HG03565 (cell line): ENCODE measurements at regions not wholly inside any gene's neighbourhood (a gene's known extent, or its start where the extent isn't known, plus 50 kb on each side); places are given as distances from the start of the nearest gene placed in this dataset.
"Not testable (repeated sequence)": the region's sequence is repeated elsewhere in the genome, so short reads cannot be mapped to it uniquely, and the experiment has no call there.

Experiments
- ATAC-seq: cut with Tn5 transposase; IDR thresholded peaks from one replicate; pipeline ENCODE4 v1.9.1; 2021; ENCODE audit warnings: mild to moderate bottlenecking, moderate library complexity; ENCODE audit not compliant: unreplicated experiment

- no peak for ATAC-seq
These were observed 255.4 kb upstream of the HSF2 start for GRCh38 chr6:122143813-122144601.

DNA sequence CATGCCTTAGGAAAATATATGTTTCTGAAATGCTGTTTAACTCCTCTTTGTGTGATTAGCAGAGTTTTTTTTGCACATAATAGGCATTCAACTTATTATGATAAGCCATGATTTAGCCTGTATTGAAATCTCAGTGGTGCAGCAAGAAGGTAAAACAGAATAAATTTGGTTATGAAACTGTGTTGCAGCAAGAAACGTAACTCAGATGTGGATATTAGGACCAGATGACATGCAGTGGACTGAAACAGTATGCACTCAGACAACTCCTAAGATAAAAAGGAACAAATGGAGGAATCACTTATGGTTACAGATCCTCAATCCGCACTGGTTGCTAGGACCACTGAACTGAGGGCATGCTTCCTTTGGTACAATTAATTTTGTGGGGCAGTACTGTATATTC lies 254.2 kb upstream of the HSF2 start:
- no peak for ATAC-seq

DNA sequence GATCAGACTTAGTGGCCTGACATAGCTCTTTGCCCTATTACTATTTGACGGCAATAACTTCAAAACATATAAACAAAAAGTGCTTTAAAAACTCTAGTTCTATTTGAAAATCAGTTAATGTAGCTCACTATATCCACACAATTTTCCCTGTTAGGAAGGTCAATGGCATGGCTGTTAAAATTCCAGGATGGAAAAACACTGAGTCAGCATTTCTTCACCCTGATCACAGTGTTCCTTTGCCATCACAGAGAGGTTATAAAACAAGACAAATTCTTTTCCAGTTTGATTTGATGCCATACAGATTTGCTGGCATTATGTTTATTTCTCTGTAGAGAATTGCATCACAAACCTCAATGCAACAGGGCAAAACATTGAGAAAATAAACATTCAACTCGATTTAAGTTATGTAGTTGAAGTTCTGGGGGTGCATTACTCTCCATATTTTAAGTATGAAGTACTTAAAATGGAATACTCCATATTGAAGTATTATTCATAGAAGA lies 253.7 kb upstream of the HSF2 start:
- ATAC-seq, result no peak

DNA sequence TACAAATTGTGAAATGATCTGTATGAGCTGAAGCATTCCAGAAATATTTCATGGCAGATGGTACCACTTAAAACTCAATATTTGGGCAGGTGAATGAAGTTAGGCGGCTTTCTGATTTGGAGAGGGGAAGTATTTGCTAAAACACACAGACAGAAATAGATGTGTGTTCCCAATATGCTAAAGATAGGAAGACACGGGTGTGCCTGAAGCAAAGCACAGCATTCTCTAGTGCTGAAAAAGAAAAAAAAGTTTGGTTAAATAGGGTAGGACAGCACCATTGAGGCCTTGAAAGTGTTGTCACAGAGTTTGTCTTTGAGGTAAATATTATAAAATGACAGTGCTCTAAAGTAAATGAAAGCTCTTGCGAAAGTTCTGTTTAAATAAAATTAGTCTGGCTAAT lies 252.2 kb upstream of the HSF2 start:
- no peak for ATAC-seq

GRCh38 chr6:122151066-122151465 lies 248.4 kb upstream of the HSF2 start:
- no peak for ATAC-seq

DNA sequence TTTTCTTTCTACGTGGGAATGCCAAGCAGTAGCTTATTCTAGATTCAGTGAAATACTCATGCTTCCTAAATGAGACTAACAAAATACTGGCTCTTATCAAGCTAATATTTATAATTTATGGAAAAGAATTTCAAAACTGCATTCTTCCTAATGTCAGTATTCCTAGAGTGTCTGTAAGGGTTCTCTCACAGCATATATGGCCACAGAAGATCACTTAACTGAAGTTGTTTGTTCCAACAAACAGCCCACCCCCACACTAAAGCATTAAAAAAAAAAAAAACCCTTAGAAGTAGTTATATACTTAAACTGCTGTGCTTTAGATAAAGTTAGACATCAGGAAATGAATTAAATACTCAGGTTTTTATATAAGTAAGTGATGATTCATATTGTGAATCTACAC lies 247.7 kb upstream of the HSF2 start:
- no peak for ATAC-seq

GRCh38 chr6:122153557-122153956 lies 245.9 kb upstream of the HSF2 start:
- no peak for ATAC-seq

DNA sequence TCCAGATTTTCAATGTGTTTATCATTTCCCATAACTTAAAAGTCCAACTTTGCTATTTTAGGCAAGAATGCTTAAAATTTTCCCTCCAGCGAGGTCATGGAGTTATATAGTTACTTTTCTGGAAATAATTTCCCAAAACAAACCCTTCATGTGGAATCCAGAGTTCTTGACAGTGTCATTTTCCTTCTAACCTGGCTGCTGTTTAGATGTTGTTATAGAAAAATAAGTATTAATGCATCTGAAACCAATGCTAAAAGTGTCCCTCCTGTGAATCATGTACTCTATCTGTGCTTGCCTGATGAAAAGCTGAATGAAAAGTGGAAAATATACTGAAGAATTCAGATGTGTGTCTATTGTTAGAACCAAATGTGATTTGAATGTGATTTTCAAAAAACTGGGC lies 245.3 kb upstream of the HSF2 start:
- ATAC-seq, result no peak

DNA sequence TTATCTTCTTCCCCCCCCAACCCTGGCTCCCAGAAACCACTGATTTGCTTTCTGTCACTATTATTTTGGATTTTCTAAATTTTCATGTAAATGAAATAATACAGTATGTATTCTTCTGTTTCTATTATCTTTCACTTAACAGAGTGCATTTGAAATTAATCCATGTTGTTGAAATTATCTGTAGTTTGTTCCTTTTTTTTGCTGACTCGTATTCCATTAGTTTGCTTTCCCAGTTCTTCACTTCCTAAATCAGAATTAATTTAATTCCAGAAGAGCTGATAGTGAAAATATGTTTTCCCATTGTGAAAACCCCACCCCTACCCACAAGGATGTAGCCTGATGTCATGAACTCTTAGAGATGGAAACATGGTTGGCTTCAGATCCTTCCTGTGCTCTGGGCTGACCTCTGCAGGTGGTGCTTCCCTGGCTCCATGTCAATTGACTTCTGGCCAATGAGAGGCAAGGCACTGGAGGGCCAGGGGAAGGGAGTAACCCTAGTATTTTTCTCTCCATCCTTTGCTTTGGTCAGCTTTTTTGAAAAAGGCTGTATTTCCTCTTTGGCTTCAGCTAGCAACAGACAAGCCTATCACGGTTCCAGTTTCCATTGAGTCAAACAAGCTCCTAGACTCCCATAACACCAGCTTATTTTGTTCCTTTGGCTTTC lies 244.4 kb upstream of the HSF2 start:
- ATAC-seq, result no peak

DNA sequence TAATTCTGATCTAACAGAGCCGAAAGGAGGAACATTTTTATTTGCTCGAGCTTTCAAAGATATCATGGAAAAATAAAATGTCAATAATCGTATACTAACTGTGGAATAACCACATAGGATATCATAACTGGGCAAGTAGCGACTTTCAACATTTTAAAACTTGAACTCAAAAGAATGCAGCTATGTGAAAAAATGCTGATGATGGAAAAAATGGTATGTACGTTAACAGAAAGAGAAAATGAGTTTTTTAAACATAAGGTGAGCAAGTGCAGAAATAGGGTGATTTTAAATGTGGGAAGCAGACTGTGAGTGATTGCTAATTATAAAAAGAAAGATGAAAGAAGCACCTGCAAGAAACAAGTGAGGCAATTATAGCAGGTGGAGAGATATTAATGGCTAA lies 238.3 kb upstream of the HSF2 start:
- no peak for ATAC-seq

GRCh38 chr6:122165014-122165413 lies 234.4 kb upstream of the HSF2 start:
- ATAC-seq, result no peak

- no peak for ATAC-seq
These were observed 229.2 kb upstream of the HSF2 start for GRCh38 chr6:122170274-122170673.

DNA sequence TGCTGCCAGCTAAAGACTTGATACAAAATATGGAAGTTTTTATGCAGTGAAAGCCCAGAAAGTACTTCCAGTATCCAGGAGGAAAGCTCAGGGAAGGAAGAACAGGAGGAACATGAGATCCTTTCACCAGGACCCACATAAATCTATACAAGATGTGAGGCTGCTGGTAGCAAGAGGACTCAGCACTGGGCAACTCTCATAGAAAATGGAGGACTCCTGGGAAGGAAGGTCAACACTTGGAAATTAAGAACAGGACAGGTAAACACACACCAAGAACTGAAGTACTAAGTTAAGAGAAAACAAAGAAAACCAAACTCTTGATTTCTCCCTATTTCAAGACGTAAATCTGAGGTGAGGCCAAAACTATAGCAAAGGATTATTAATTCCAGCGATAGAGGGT lies 220.5 kb upstream of the HSF2 start:
- no peak for ATAC-seq

DNA sequence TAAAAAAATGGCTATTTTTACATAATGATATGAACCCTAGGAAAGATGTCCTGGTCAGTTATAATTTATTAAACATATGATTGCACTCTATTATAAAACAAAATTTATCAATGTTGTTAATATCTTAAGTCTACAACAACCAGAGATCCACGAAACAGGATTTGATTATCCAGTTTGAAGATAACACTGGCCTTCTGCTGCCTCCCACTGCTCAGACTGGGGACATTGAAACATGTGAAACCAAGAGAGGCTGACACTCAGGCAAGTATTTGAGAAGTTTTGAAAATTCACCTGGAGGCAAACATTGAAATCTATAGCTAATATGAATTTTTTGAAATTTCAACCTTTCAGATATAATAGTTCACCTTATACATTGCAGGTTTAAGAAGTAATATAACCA lies 219.3 kb upstream of the HSF2 start:
- no peak for ATAC-seq

- no peak for ATAC-seq
These were observed 217.4 kb upstream of the HSF2 start for GRCh38 chr6:122182061-122182460.

DNA sequence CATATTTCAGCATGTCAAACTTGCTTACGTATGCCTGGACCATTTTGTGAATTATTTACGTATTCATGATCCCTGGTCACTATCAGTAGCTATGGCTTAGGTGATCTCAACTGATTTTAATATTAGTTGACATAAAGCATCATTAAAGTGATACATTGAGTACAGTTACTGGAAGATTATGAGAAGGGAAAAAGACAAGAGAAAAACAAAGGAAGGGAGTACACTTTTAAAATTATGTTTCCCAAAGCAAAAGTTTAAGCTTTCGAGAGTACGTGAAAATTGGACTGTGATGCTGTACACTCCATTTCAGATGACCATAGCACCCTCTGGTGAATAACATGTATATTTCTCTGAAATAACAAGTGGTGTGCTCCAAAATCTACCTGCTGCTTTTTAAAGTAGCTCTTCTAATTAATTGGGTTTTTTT lies 215.0 kb upstream of the HSF2 start:
- ATAC-seq, result no peak

GRCh38 chr6:122185458-122185857 lies 214.0 kb upstream of the HSF2 start:
- ATAC-seq, result not testable (repeated sequence)

- no peak for ATAC-seq
These were observed 212.3 kb upstream of the HSF2 start for GRCh38 chr6:122187186-122187585.

DNA sequence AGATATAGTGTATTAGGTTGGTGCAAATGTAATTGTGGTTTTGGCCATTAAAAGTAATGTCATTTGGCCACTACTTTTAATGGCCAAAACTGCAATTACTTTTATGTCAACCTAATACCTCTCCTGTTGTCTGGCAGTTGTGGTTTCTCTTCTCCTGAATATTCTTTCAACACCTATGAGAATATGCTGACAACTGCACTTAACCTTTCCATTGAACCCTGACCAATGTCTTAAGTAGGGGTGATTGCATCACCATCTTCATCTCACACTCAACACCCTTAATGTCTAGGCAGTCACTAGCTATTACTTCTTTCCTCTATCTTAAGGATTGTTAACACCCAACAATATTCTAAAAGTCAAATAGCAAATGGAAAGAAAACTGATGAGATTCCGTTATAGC lies 200.5 kb upstream of the HSF2 start:
- ATAC-seq, result no peak

GRCh38 chr6:122200440-122200839 lies 199.0 kb upstream of the HSF2 start:
- no peak for ATAC-seq

- no peak for ATAC-seq
These were observed 196.8 kb upstream of the HSF2 start for GRCh38 chr6:122202576-122203137.

GRCh38 chr6:122207061-122207460 lies 192.4 kb upstream of the HSF2 start:
- ATAC-seq, result no peak
